Central memory CD8-positive, alpha-beta T cell (primary cell): ENCODE measurements at regions not wholly inside any gene's neighbourhood (a gene's known extent, or its start where the extent isn't known, plus 50 kb on each side); places are given as distances from the start of the nearest gene placed in this dataset.
"Not testable (repeated sequence)": the region's sequence is repeated elsewhere in the genome, so short reads cannot be mapped to it uniquely, and the experiment has no call there.

Source experiments
- ATAC-seq: fragments of 150-1000 bp; cut with Tn5 transposase; replicated peaks from 2 replicates; pipeline ENCODE4 v1.10.0; 2022; ENCODE audit warnings: mild to moderate bottlenecking, moderate FRiP score, moderate number of reproducible peaks; ENCODE audit not compliant: poor library complexity, severe bottlenecking; ENCODE audit errors: extremely low read depth
- DNase-seq, 2 donors: peaks; one replicate each; pipeline ENCODE4 v3.0.0; 2021; ENCODE audit warnings: low spot score in 2 of 2
- H3K27ac Mint-ChIP-seq: one replicate; pipeline ENCODE4 v1.8.0; 2022; ENCODE audit warnings: low read depth, mild to moderate bottlenecking, moderate library complexity, mixed read lengths
- H3K27me3 Mint-ChIP-seq: one replicate; pipeline ENCODE4 v1.8.0; 2022; ENCODE audit warnings: mixed read lengths
- H3K36me3 Mint-ChIP-seq: one replicate; pipeline ENCODE4 v1.8.0; 2022; ENCODE audit warnings: mild to moderate bottlenecking, moderate library complexity, mixed read lengths; ENCODE audit not compliant: insufficient read depth
- H3K4me1 Mint-ChIP-seq: one replicate; pipeline ENCODE4 v1.8.0; 2022; ENCODE audit warnings: mixed read lengths
- H3K4me3 Mint-ChIP-seq: one replicate; pipeline ENCODE4 v1.8.0; 2022; ENCODE audit warnings: mild to moderate bottlenecking, moderate library complexity, mixed read lengths
- H3K9me3 Mint-ChIP-seq: one replicate; pipeline ENCODE4 v1.8.0; 2022; ENCODE audit warnings: mixed read lengths

DNA sequence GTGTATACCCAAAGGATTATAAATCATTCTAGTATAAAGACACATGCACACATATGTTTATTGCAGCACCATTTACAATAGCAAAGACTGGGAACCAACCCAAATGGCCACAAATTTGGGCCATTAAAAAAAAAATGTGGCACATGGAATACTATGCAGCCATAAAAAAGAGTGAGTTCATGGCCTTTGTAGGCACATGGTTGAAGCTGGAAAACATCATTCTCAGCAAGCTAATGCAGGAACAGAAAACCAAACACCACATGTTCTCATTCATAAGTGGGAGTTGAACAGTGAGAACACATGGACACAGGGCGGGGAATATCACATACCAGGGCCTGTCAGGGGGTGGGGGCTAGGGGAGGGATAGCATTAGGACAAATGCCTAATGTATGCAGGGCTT lies 322.3 kb upstream of the SLC16A7 start:
- H3K27me3 Mint-ChIP-seq, DNase-seq, H3K36me3 Mint-ChIP-seq, H3K27ac Mint-ChIP-seq, H3K4me1 Mint-ChIP-seq, ATAC-seq, H3K4me3 Mint-ChIP-seq: not testable (repeated sequence)
- peaks cover 16% of the 10 kb centered on the region for H3K9me3 Mint-ChIP-seq

DNA sequence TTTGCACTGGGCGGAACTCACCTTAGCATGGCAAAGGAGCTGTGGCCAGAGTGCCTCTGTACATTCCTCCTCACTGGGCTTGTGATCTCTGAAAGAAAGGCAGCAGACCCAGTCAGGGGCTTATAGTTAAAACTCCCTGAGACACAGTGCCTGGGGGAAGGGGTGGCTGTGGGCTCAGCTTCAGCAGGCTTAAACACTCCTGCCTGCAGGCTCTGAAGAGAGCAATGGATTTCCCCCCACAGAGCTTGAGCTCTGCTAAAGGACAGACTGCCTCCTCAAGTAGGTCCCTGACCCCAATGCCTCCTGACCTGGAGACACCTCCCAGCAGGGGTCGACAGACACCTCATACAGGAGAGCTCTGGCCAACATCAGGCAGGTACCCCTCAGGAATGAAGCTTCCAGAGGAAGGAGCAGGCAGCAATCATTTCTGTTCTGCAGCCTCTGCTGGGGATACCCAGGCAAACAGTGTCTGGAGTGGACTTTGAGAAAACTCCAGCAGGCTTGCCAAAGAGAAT lies 327.5 kb upstream of the SLC16A7 start:
- ATAC-seq (no peak), DNase-seq (no peak)
- Mint-ChIP-seq H3K36me3 (no peaks in the 10 kb centered on the region), H3K27ac (no peak overlapping the region), H3K9me3 (peaks cover 16% of the 10 kb centered on the region), H3K4me3 (no peak overlapping the region), H3K4me1 (no peaks in the 10 kb centered on the region), H3K27me3 (no peaks in the 10 kb centered on the region)

DNA sequence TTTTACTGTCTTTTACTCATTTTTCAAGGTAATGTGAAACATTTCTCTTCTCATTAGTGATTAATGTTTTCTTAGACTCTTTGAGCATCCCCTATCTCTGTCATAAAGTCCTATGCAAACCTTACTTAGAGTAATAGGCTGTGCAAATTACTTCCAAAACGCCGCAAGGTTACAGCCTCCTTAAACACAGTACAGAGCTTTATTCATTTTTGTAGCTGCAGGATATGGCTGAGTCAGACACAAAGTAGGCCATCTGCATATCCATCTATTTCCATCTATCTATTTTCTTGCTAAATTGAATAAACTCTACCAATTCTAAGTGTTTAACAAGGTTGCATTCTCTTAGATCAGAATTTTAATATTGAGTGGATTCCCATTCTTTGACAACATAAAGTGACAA lies 335.6 kb upstream of the SLC16A7 start:
- H3K9me3 Mint-ChIP-seq: peaks cover 13% of the 10 kb centered on the region
- no peak for DNase-seq
- H3K4me1 Mint-ChIP-seq: no peaks in the 10 kb centered on the region
- H3K27ac Mint-ChIP-seq: no peak overlapping the region
- no peak overlapping the region for H3K4me3 Mint-ChIP-seq
- H3K36me3 Mint-ChIP-seq: no peaks in the 10 kb centered on the region
- ATAC-seq: no peak
- no peaks in the 10 kb centered on the region for H3K27me3 Mint-ChIP-seq

DNA sequence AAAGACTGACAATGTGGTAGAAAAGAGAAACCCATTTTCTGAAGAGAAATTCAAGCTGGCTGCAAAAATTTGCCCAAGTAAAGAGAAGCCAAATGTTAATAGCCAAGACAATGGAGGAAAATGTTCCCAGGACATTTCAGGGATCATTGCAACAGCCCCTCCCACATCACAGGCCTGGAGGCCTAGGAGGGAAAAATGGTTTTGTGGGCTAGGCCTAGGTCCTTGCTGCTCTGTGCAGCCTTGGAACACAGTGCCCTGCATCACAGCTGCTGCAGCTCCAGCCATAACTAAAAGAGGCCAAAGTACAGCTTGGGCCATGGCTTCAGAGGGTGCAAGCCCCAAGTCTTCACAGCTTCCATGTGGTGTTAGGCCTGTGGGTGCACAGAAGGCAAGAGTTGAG lies 332.4 kb upstream of the LRIG3 start:
- Mint-ChIP-seq H3K36me3 (no peaks in the 10 kb centered on the region), H3K4me3 (no peak overlapping the region), H3K4me1 (no peaks in the 10 kb centered on the region), H3K27me3 (no peaks in the 10 kb centered on the region), H3K9me3 (peaks cover 15% of the 10 kb centered on the region), H3K27ac (no peak overlapping the region)
- no peak for ATAC-seq
- no peak for DNase-seq

DNA sequence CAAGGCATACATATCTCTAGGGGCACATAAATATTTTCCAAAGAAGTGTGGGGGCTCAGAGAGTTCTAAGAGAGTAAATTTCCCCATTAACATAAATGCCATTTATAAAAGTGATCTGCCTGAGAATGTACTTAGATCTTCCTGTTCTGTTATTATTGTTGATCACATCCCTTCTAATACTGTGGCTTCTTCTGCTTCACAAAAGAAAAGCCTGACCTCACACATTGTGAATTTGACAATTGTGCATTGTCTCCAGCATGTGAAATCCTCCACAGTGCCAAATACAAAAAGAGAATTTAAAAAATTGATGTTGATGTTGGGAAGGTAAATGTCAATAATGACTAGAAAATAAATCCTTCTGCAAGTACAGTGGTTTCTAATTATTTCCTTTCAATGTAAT lies 330.5 kb upstream of the LRIG3 start:
- Mint-ChIP-seq H3K4me3 (no peak overlapping the region), H3K27me3 (no peaks in the 10 kb centered on the region), H3K36me3 (no peaks in the 10 kb centered on the region), H3K9me3 (peaks cover 15% of the 10 kb centered on the region), H3K27ac (no peak overlapping the region), H3K4me1 (no peaks in the 10 kb centered on the region)
- ATAC-seq: no peak
- DNase-seq: no peak

DNA sequence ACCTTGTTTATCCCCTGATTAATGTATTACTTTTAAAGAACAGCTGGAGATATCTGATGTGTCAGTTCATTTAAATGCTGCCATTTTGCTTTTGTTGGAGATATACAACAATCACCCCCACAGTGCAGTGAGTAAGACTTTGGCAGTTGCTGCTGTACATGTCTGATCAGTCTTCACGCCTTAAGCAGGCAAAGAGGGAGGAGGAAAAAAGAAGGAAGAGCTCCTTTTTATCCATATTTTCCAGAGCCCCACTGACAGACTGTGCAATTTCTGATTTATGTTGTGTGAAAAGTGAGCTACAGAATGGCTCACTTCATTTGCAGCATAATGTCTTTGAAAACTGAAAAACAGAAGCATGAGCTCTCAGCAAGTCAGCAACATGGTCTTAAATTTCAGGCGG lies 319.7 kb upstream of the LRIG3 start:
- H3K36me3 Mint-ChIP-seq: no peaks in the 10 kb centered on the region
- H3K27me3 Mint-ChIP-seq: no peaks in the 10 kb centered on the region
- ATAC-seq (no peak), DNase-seq (no peak)
- peaks cover 6% of the 10 kb centered on the region for H3K9me3 Mint-ChIP-seq
- no peak overlapping the region for H3K4me3 Mint-ChIP-seq
- H3K4me1 Mint-ChIP-seq: no peaks in the 10 kb centered on the region
- no peak overlapping the region for H3K27ac Mint-ChIP-seq

DNA sequence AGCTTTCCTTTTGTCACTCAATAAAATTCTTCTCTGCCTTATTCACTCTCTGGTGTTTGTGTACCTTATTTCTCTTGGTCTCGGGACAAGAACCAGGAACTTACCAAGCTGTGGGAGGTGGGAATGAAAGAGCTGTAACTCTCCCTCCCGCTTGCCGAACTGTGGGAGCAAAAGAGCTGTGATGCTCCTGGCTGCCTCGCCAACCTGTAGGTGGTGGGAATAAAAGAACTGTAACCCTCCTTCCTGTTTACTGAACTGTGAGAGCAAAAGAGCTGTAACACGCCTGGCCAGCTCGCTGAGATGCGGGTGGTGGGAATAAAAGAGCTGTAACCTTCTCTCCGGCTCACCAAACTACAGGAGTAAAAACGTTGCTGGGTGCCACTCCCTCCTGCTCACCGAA lies 314.1 kb upstream of the LRIG3 start:
- H3K4me3 Mint-ChIP-seq: no peak overlapping the region

DNA sequence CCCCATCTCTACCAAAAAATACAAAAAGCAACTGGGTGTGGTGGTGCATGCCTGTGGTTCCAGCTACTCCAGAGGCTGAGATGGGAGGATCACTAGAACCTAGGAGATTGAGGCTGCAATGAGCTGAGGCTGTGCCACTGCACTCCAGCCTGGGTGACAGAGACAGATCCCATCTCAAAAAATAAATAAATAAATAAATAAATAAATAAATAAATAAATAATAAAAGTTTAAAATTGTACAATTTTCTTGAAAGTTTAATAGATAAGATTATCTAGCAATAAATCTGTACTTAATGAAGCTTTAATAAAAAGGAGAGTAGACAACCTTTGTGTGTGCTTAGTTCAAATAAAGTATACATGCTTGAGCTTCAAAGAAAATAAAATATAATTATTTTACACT lies 310.0 kb upstream of the LRIG3 start:
- DNase-seq (no peak), ATAC-seq (no peak)
- no peak overlapping the region for H3K27ac Mint-ChIP-seq
- peaks cover 15% of the 10 kb centered on the region for H3K9me3 Mint-ChIP-seq
- no peaks in the 10 kb centered on the region for H3K27me3 Mint-ChIP-seq
- no peaks in the 10 kb centered on the region for H3K36me3 Mint-ChIP-seq
- no peaks in the 10 kb centered on the region for H3K4me1 Mint-ChIP-seq
- no peak overlapping the region for H3K4me3 Mint-ChIP-seq

More for the DNA sequence above, 314.1 kb upstream of the LRIG3 start:
- Mint-ChIP-seq H3K9me3 (no peaks in the 10 kb centered on the region), H3K27me3 (no peaks in the 10 kb centered on the region), H3K36me3 (no peaks in the 10 kb centered on the region), H3K27ac (no peak overlapping the region), H3K4me1 (no peaks in the 10 kb centered on the region)
- no peak for DNase-seq
- no peak for ATAC-seq

DNA sequence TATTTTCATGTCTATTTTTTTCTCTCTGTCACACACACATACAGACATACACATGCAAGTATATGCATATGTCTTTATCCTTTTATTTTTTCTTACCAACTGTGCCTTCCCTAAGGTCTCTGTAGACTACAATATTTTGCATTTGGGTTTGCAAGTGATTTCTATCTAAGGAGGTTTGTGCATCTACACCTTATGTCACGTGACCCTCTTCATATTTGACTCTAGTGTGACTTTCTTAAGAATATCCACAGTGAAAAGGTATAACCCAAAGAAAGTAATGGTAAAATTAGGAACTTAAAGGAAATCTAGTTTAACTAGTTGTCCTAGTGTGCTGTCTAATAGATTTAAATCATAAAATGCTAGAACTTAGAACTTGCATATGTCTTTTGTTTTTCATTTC lies 298.8 kb upstream of the LRIG3 start:
- no peak overlapping the region for H3K4me3 Mint-ChIP-seq
- no peak overlapping the region for H3K27ac Mint-ChIP-seq
- DNase-seq (no peak), ATAC-seq (no peak)
- H3K36me3 Mint-ChIP-seq: no peaks in the 10 kb centered on the region
- no peaks in the 10 kb centered on the region for H3K27me3 Mint-ChIP-seq
- H3K4me1 Mint-ChIP-seq: no peaks in the 10 kb centered on the region
- no peaks in the 10 kb centered on the region for H3K9me3 Mint-ChIP-seq

DNA sequence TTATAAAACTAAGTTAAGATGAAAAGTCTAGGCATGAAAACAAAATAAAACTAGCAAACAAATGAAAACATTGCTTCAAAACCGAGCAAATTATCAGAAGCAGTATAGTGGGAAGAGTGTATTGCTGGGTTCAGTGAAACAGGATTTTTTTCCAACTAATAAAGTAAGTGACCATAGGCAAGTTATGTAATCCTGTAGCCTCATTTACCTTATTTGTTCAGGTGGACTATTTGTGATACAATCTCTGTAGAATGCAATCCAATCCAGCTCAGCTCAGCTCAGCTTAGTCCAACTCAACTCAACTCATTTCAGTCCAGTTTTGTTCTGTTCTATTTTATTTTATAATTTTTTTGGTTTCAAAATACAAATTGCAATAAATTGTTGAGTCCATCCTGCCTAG lies 276.7 kb upstream of the LRIG3 start:
- H3K27me3 Mint-ChIP-seq: no peaks in the 10 kb centered on the region
- H3K9me3 Mint-ChIP-seq: peaks cover 7% of the 10 kb centered on the region
- H3K36me3 Mint-ChIP-seq: no peaks in the 10 kb centered on the region
- no peak overlapping the region for H3K27ac Mint-ChIP-seq
- H3K4me1 Mint-ChIP-seq: no peaks in the 10 kb centered on the region
- no peak for ATAC-seq
- no peak overlapping the region for H3K4me3 Mint-ChIP-seq
- DNase-seq: no peak

DNA sequence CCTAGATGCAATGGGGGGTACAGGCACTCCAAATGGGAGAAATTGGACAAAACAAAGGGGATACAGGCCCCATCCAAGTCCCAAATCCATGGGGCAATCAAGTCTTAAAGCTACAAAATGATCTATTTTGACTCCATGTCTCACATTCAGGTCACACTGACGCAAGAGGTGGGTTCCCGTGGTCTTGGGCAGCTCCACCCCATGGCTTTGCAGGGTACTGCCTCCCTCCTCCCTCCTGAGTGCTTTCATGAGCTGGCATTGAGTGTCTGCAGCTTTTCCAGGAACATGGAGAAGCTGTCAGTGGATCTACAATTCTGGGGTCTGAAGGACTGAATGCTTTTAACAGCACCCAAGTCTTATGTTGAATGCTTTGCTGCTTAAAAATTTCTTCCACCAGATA lies 274.5 kb upstream of the LRIG3 start:
- Mint-ChIP-seq H3K9me3 (peaks cover 14% of the 10 kb centered on the region), H3K4me3 (no peak overlapping the region), H3K27ac (no peak overlapping the region), H3K36me3 (no peaks in the 10 kb centered on the region), H3K27me3 (no peaks in the 10 kb centered on the region), H3K4me1 (no peaks in the 10 kb centered on the region)
- no peak for ATAC-seq
- DNase-seq: no peak

DNA sequence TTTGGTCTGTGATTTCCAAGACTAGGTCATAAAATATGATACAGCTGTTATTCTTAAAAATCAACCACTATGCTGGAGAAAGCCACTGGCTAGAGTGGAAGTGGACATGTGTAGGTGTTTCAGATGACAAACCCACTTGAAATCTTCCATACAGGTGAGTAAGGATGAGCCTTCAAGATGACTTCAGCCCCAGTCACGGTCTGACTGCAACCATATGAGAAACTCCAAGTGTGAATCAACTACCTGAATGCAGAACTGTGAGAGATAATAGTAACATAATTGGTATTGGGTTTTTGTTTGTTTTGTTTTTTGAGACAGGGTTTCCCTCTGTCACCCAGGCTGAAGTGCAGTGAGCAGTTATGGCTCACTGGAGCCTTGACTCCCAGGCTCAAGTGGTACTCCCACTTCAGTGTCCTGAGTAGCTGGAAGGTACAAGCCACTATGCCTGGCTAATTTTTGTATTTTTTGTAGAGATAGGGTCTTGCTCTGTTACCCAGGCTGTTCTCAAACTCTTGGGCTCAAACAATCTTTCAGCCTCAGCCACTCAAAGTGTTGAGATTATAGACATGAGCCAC lies 273.3 kb upstream of the LRIG3 start:
- ATAC-seq (no peak), DNase-seq (no peak)
- H3K4me3 Mint-ChIP-seq: no peak overlapping the region
- peaks cover 14% of the 10 kb centered on the region for H3K9me3 Mint-ChIP-seq
- no peaks in the 10 kb centered on the region for H3K27me3 Mint-ChIP-seq
- H3K27ac Mint-ChIP-seq: no peak overlapping the region
- no peaks in the 10 kb centered on the region for H3K4me1 Mint-ChIP-seq
- no peaks in the 10 kb centered on the region for H3K36me3 Mint-ChIP-seq

DNA sequence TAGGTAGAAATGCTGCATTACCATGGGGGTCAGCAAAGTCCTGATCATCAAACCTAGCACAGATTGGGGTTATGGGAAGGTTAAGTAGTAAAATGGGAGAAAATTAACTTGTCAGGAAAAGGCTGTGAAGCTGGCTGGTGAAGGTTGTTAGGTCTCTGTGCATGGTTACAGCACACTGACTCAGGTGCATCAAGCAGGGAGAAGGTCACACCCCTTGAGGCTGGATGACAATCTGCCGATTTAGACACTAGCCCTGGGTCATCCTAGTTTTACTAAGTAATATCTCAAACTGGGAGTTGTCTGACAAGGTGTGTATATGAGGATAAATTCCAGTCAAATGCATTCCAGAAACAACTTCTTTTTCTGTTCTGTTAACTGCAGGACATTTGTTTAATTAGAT lies 271.1 kb upstream of the LRIG3 start:
- Mint-ChIP-seq H3K36me3 (no peaks in the 10 kb centered on the region), H3K9me3 (peaks cover 14% of the 10 kb centered on the region), H3K4me3 (no peak overlapping the region), H3K27ac (no peak overlapping the region), H3K4me1 (no peaks in the 10 kb centered on the region), H3K27me3 (no peaks in the 10 kb centered on the region)
- no peak for ATAC-seq
- no peak for DNase-seq

DNA sequence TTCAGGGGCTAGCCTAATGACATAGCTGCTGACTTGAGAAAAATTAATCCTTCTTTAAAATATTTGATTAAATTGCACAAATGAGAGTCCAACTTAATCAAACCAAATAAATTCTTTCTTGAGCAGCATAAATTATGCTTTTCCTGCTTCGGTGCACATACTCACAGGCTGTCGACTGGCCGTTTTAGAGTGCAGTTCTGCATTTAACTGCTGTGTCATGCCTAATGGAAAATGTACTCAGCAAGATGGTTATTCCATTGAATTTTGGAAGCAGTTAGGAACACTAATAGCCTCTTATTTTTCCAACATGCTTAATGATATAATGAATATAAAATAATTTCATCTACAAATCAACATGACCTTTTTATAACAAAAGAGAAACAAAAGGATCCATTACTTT lies 266.1 kb upstream of the LRIG3 start:
- Mint-ChIP-seq H3K27ac (no peak overlapping the region), H3K9me3 (peaks cover 7% of the 10 kb centered on the region), H3K4me1 (no peaks in the 10 kb centered on the region), H3K27me3 (no peaks in the 10 kb centered on the region), H3K36me3 (no peaks in the 10 kb centered on the region), H3K4me3 (no peak overlapping the region)
- ATAC-seq (no peak), DNase-seq (no peak)
